DND-41 (cell line): ENCODE measurements at regions not wholly inside any gene's neighbourhood (a gene's known extent, or its start where the extent isn't known, plus 50 kb on each side); places are given as distances from the start of the nearest gene placed in this dataset.

Experiments used
- EZH2 ChIP-seq: IDR thresholded peaks from 3 replicates; pipeline ENCODE4 v1.6.1; 2012; ENCODE audit warnings: borderline replicate concordance, low read depth, mild to moderate bottlenecking, moderate library complexity, low read length, inconsistent platforms; ENCODE audit not compliant: severe bottlenecking
- TF ChIP-seq, protein P1 (sequence below): IDR thresholded peaks from 2 replicates; pipeline ENCODE4 v1.5.1; 2012; ENCODE audit warnings: borderline replicate concordance, low read length, moderate library complexity, mild to moderate bottlenecking; ENCODE audit not compliant: poor library complexity, severe bottlenecking; ENCODE audit errors: extremely low read depth

DNA sequence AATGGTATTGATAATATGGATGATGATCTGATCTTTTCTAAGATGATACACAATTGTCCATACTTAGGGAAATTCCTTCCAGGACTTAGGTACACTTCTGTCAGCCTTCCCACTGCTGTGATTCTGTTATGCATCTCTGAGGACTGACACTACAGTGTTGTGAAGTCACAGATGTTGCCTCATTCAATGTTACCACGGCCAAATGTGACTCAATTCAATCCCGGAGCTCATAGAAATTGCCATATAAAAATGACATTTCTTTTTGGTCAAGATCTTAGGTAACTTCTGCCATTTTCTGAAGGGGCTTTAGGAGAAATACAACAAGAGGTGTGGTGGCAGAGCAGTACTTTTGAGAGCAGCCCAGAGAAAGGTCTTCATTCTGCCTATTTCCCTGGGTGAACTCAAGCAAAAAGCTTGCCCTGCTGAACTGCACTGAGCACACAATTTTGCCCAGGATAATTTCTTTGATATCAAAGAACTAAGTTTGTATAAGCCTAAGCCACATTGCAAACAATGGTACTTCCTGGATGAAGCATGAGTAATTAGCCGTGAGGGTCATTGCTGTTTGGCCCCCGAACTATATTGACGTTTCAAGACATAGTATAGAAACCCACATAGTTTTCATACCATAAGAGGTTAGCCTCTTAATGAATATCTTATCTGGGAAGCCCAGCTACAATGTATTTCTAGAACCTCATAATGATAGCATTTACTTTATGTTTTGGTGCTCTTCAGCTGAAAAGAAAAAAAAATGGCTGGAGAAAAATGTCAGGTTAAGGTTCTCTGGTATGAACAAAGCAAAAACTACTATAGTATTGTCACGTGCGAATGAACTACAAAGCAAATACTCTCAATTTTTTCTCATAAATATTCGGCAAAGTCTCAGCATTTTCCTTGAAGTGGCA is 437.4 kb downstream of the MEIS1 start:
- TF ChIP-seq, protein P1, sequence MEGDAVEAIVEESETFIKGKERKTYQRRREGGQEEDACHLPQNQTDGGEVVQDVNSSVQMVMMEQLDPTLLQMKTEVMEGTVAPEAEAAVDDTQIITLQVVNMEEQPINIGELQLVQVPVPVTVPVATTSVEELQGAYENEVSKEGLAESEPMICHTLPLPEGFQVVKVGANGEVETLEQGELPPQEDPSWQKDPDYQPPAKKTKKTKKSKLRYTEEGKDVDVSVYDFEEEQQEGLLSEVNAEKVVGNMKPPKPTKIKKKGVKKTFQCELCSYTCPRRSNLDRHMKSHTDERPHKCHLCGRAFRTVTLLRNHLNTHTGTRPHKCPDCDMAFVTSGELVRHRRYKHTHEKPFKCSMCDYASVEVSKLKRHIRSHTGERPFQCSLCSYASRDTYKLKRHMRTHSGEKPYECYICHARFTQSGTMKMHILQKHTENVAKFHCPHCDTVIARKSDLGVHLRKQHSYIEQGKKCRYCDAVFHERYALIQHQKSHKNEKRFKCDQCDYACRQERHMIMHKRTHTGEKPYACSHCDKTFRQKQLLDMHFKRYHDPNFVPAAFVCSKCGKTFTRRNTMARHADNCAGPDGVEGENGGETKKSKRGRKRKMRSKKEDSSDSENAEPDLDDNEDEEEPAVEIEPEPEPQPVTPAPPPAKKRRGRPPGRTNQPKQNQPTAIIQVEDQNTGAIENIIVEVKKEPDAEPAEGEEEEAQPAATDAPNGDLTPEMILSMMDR = no peak
- TF ChIP-seq EZH2 = no peak
